ENCODE measurements at regions not wholly inside any gene's neighbourhood (a gene's known extent, or its start where the extent isn't known, plus 50 kb on each side); places are given as distances from the start of the nearest gene placed in this dataset.

DNA sequence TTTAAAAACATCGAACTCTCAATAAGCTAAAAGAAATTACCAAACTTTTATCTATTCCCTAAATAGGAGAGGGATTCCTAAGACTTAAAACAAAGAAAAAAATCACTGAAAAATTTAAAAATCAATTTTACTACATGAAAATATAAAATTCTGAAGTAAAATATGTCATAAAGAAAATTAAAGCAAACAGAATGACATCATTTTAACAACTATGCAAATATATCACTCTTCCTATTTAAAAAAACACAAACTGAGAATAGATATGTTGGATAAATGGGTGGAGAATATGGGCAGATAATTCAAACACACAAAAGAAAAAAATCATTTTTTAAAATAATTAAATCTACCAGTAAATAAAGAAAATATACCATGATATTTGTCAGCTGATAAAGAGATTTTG is 510.0 kb downstream of the BCL11B start:
- DNase-seq (ENCODE audit: low spot score), result no peak

GRCh38 chr14:98766818-98767217 is 505.2 kb downstream of the BCL11B start:
- DNase-seq (ENCODE audit: low spot score), result no peak

DNA sequence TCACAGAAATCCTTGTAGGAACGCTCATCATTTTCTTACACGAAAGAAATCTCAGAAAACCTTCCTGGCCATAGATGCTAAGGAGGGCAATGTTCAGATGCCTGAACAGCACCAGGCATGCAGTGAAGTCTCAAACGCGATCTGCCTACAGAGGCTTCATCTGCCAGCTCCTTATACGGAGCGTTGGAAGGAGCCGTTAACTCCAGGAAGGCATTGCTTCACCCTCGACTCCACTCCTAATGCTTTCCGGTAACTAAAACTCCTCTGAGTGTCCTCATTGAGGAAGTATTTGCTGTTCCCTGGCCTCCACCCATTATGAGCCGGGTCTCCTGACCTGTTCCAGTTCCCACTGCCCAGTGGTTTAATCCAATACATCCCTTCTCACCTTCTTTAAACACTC is 502.7 kb downstream of the BCL11B start:
- DNase-seq (ENCODE audit: low spot score), result no peak

- no peak for DNase-seq (ENCODE audit: low spot score)
Observed at GRCh38 chr14:98770151-98770550, 501.8 kb downstream of the BCL11B start.

GRCh38 chr14:98773814-98774213 is 498.2 kb downstream of the BCL11B start:
- DNase-seq (ENCODE audit: low spot score), result no peak

GRCh38 chr14:98775892-98776291 is 496.1 kb downstream of the BCL11B start:
- DNase-seq (ENCODE audit: low spot score), result no peak

GRCh38 chr14:98782062-98782461 is 489.9 kb downstream of the BCL11B start:
- DNase-seq (ENCODE audit: low spot score), result no peak

DNA sequence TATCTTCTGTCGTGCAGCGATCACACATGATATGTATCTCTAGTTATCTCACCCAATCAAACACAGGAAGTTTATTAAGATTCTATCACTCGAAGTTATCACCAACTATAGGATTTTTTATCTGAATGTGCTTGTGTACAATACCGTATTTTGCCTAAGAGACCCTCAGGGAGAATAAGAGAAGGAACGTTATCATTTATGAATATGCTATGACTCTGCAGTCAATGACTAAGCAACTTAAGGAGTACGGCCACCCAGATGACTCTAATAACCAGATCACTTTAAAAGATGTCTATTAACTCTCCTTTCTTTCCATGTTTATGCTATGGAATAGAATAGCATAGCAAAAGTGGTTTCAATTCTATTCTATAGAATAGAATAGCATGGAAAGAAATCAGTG is 486.4 kb downstream of the BCL11B start:
- no peak for DNase-seq (ENCODE audit: low spot score)

GRCh38 chr14:98786456-98786855 is 485.5 kb downstream of the BCL11B start:
- no peak for DNase-seq (ENCODE audit: low spot score)

GRCh38 chr14:98791661-98792060 is 480.3 kb downstream of the BCL11B start:
- DNase-seq (ENCODE audit: low spot score), result no peak

DNA sequence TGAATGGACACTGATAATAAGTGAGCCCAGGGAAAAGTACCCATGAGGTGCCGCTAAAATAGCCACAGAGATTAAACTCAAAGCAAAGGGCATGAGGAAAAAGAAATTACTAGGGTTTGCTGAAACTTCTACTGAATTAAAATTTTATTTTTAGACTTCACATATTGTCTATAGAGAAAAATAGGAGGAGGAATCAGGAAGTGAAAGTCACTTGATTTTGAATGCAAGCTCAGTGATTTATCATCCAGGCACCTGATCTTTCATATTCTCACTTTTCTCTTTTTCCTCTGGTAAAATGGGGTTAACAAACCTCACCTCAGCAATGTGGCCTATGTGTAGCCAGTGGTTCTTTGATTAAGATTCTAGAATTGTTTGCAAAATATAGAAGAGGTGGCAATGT is 479.8 kb downstream of the BCL11B start:
- DNase-seq (ENCODE audit: low spot score), result no peak

- no peak for DNase-seq (ENCODE audit: low spot score)
Observed at GRCh38 chr14:98798099-98798498, 473.9 kb downstream of the BCL11B start.

GRCh38 chr14:98799891-98800290 is 472.1 kb downstream of the BCL11B start:
- no peak for DNase-seq (ENCODE audit: low spot score)

DNA sequence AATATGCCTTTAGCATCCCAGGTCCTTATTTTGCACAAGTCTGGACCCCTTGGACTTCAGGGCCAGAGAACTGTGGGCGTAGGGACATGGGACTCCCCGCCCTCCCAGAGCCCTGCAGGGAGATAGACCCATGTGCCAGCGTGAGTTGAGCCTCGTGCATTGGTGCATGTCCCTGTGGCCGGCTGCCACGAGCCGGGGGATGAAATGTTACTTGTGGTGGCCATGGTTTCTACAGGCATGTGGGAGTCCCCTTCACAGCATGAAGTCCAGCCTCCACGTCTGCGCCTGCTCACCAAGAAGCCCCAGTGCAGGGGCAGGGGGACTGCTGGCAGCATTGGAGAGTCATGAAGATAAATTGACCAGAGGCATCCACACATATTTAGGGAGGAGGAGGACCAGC is 470.0 kb downstream of the BCL11B start:
- no peak for DNase-seq (ENCODE audit: low spot score)

- no peak for DNase-seq (ENCODE audit: low spot score)
Observed at GRCh38 chr14:98803196-98803595, 468.8 kb downstream of the BCL11B start.

DNA sequence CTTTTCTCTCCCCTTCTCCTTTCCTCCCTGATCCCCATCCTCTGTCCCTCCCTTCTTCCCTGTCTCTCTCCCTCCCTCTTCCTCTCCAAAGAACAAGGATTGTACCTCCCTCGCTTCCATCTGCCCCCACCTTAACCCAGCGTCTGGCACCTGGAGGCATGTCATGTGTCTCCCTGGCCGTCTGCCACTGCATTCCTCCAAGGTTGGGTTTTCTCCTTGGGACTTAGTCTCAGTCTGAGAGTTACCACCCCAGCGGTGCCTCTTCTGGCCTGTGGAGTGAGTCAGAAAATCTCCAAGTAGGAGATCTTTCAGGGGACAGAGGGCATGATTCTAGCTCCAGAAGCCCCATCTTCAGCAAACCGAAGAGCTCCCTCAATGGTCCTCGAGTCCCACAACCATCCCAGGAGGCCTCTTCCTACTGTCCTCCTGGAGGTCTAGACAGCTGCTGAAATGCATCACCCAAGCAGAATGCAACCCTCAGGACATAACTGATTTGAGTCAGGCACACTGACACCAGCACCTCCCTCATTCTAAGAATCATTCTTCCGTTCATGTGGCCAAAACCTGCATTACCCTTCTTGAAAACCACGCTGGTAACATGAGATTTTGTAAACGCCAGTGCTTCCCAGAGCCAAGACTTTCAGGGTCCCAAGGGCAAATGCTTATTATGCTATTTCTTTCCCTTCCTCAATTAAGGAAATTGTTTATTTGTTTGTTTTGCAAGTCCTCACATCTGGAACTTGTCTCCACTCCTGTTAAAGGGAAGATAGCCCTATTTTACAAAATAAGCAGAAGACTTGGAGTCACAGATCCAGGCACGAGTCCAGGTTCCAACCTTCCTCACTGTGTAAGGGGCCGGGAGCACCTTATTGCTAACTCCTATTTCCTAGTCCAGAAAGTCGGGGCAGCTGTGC is 463.2 kb downstream of the BCL11B start:
- no peak for DNase-seq (ENCODE audit: low spot score)

DNA sequence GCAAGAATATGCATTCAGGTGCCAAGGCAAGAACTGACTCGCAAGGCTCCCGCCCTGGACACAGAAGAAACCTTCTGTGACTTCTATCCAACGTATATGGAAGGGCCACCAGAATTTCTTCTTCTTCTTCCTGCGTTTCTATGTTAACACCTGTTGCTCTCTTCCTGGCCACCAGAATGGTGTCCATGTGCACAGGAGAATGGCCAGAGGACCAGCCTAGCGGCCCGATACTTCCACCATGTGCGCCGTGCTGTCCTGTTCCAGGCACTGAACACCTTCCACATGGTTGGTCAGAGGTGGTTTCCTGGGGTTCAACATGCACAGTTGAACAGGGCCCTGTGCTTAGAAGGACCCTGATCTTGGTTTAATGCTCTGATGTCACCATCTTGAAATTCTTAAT is 455.8 kb downstream of the BCL11B start:
- no peak for DNase-seq (ENCODE audit: low spot score)

GRCh38 chr14:98816720-98817119 is 455.3 kb downstream of the BCL11B start:
- no peak for DNase-seq (ENCODE audit: low spot score)

DNA sequence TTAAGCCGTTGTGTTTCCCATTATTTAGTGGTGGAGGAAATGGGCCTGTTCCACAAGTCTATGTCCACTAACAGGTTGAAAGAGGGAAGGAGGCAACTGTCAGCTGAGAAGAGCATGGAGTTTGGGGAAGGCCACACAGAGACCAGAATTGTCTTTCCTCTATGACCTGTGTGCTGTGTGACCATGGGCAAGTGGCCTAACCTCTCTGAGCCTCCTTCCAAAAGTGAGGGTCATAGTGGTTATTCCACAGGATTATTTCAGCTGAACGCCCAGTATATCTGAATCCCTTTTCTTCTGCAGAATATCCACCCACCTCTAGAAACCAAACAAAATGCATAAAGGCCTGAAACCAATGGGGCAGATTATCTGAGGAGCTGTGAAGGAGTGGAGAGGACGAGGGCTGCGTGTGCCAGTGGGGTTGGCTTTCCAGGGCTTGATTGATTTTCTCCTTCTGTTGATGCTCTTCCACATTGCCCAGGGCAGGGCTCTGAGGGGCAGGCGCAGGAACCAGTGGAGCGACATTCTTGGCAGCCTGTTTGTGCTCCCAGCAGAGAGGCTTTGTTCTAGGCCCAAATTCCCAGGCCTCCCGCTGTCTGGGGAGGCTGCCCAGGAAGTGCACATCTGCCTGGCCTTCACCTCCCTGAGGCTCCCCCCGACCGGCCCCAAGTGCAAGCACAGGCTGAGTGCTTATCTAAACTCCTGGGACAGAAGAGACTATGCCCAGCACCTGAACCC is 452.7 kb downstream of the BCL11B start:
- DNase-seq (ENCODE audit: low spot score), result no peak

DNA sequence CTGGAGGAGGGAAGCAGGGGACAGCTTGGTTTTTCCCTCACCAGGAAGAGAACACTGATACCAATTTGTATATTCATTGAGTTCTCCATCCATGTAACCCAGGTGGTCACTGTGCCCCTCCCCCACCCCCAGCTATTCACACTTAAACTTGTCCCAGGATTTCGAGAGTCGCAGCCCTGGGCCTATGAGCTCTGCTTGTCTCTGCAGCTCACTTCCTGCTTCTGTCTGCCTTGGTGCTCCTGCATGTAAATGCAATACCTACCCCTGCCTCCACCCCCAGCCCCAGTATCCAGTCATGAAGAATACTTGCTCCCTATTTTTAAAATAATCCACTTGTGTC is 452.2 kb downstream of the BCL11B start:
- no peak for DNase-seq (ENCODE audit: low spot score)

GRCh38 chr14:98822917-98823316 is 449.1 kb downstream of the BCL11B start:
- DNase-seq (ENCODE audit: low spot score), result no peak

DNA sequence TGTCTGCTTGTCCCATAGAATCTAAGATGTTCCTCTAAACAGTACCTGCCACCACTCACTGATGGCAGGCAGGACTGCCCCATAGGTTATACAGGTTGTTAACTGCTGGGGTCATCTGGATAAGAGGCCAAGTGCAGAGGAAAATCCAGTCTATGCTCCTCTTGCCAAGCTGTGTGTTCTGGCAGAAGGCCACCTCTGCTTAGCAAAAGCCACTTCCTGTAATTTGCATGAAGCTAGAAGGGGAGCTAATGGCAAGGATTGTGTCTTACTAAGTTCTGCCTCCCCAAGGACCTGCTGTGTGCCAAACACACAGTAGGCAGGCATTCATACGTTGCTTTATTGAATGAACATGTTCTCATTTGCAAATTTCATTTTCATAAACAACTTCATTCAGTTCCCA is 445.4 kb downstream of the BCL11B start:
- no peak for DNase-seq (ENCODE audit: low spot score)

- no peak for DNase-seq (ENCODE audit: low spot score)
Observed at GRCh38 chr14:98834119-98834518, 437.9 kb downstream of the BCL11B start.
